Smooth muscle cell (in vitro differentiated cells): ENCODE measurements at regions not wholly inside any gene's neighbourhood (a gene's known extent, or its start where the extent isn't known, plus 50 kb on each side); places are given as distances from the start of the nearest gene placed in this dataset.

Experiments used
- DNase-seq: peaks from one replicate; lab custom pipeline; 2025; ENCODE audit not compliant: unreplicated experiment; lab: John Stamatoyannopoulos, UW
- H2AFZ ChIP-seq: fragments of 200-600 bp; sonication (generic); 2 replicates; pipeline ENCODE4 v1.6.0; 2016; ENCODE audit warnings: antibody characterized with exemption, low read depth, mild to moderate bottlenecking
- H3F3A ChIP-seq: fragments of 200-600 bp; sonication (generic); 2 replicates; pipeline ENCODE4 v1.6.0; 2017; ENCODE audit warnings: antibody characterized with exemption, low read depth
- H3K27ac ChIP-seq: fragments of 200-600 bp; sonication (generic); 2 replicates; pipeline ENCODE4 v1.5.1; 2016; ENCODE audit warnings: low read depth, mild to moderate bottlenecking
- H3K27me3 ChIP-seq: fragments of 200-600 bp; sonication (generic); 2 replicates; pipeline ENCODE4 v1.6.1; 2016; ENCODE audit warnings: low read depth, mild to moderate bottlenecking
- H3K36me3 ChIP-seq: fragments of 200-600 bp; sonication (generic); 2 replicates; pipeline ENCODE4 v1.5.1; 2016; ENCODE audit warnings: low read depth
- H3K4me1 ChIP-seq: fragments of 200-600 bp; sonication (generic); 2 replicates; pipeline ENCODE4 v1.5.1; 2016; ENCODE audit warnings: low read depth
- H3K4me2 ChIP-seq: fragments of 200-600 bp; sonication (generic); 2 replicates; pipeline ENCODE4 v1.6.0; 2016; ENCODE audit warnings: mild to moderate bottlenecking
- H3K4me3 ChIP-seq: fragments of 200-600 bp; sonication (generic); 2 replicates; pipeline ENCODE4 v1.5.1; 2016; ENCODE audit warnings: mild to moderate bottlenecking
- H3K79me2 ChIP-seq: fragments of 200-600 bp; sonication (generic); 2 replicates; pipeline ENCODE4 v1.6.0; 2016; ENCODE audit warnings: low read depth, mild to moderate bottlenecking
- H3K9ac ChIP-seq: fragments of 200-600 bp; sonication (generic); 2 replicates; pipeline ENCODE4 v1.6.0; 2016; ENCODE audit warnings: low read depth
- H3K9me3 ChIP-seq: fragments of 200-600 bp; sonication (generic); replicated peaks from 2 replicates; pipeline ENCODE4 v1.5.1; 2016; ENCODE audit warnings: low read depth
- H4K20me1 ChIP-seq: fragments of 200-600 bp; sonication (generic); 2 replicates; pipeline ENCODE4 v1.6.0; 2016; ENCODE audit warnings: low read depth
- WGBS: methylation state at CpG from one replicate; pipeline ENCODE4 v1.1.7; 2016; ENCODE audit warnings: low lambda C conversion rate; 5-methylcytosine and 5-hydroxymethylcytosine counted together
- TF ChIP-seq, protein P1 (sequence below): fragments of 200-600 bp; sonication (generic); IDR thresholded peaks from 2 replicates; pipeline ENCODE4 v1.5.1; 2017; ENCODE audit warnings: borderline replicate concordance, mild to moderate bottlenecking, antibody characterized with exemption; ENCODE audit not compliant: insufficient read depth, poor library complexity, severe bottlenecking

GRCh38 chr5:170164921-170165320 lies 59.2 kb downstream of the FOXI1 start:
- Histone ChIP-seq H3F3A (no peaks in the 10 kb centered on the region), H3K9ac (no peak overlapping the region), H3K9me3 (no peaks in the 10 kb centered on the region), H2AFZ (no peak overlapping the region), H3K79me2 (no peaks in the 10 kb centered on the region), H3K36me3 (no peaks in the 10 kb centered on the region), H4K20me1 (no peaks in the 10 kb centered on the region), H3K27ac (no peak overlapping the region), H3K4me2 (no peak overlapping the region), H3K4me1 (no peaks in the 10 kb centered on the region), H3K4me3 (no peak overlapping the region), H3K27me3 (peaks cover 5% of the 10 kb centered on the region)
- 65% methylated on average over 6 of the region's 6 CpGs for WGBS
- no peak for DNase-seq
- TF ChIP-seq, protein P1, sequence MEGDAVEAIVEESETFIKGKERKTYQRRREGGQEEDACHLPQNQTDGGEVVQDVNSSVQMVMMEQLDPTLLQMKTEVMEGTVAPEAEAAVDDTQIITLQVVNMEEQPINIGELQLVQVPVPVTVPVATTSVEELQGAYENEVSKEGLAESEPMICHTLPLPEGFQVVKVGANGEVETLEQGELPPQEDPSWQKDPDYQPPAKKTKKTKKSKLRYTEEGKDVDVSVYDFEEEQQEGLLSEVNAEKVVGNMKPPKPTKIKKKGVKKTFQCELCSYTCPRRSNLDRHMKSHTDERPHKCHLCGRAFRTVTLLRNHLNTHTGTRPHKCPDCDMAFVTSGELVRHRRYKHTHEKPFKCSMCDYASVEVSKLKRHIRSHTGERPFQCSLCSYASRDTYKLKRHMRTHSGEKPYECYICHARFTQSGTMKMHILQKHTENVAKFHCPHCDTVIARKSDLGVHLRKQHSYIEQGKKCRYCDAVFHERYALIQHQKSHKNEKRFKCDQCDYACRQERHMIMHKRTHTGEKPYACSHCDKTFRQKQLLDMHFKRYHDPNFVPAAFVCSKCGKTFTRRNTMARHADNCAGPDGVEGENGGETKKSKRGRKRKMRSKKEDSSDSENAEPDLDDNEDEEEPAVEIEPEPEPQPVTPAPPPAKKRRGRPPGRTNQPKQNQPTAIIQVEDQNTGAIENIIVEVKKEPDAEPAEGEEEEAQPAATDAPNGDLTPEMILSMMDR, result no peak

GRCh38 chr5:170166101-170166500 lies 60.4 kb downstream of the FOXI1 start:
- no peak overlapping the region for H3K4me2 ChIP-seq
- H3K79me2 ChIP-seq, result no peaks in the 10 kb centered on the region
- no peaks in the 10 kb centered on the region for H3K4me1 ChIP-seq
- H3F3A ChIP-seq, result no peaks in the 10 kb centered on the region
- H4K20me1 ChIP-seq, result no peaks in the 10 kb centered on the region
- no peak overlapping the region for H3K27ac ChIP-seq
- H3K36me3 ChIP-seq, result no peaks in the 10 kb centered on the region
- H3K27me3 ChIP-seq, result peaks cover 11% of the 10 kb centered on the region
- DNase-seq, result no peak
- 98% methylated on average over 3 of the region's 3 CpGs for WGBS
- H3K9ac ChIP-seq, result no peak overlapping the region
- TF ChIP-seq, protein P1, result no peak
- H3K9me3 ChIP-seq, result no peaks in the 10 kb centered on the region
- no peak overlapping the region for H3K4me3 ChIP-seq
- H2AFZ ChIP-seq, result no peak overlapping the region

DNA sequence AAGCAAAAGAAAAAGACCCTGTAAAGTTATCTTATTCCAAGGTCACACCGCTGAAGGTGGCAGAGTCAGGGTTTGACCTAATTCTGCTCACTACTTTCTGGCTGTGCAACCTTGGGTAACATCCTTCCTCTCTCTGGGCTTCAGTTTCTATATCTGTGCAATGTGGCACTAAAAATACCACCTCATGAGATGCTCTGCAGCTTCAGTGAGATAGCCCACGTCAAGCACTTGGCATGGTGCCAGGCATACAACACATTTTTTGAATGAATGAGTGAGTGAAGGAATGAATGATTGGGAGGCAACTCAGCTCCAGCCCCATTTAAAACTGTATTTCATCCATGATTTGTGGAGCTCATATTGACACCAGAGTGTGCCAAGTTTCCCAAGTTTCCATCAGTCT lies 62.3 kb downstream of the FOXI1 start:
- TF ChIP-seq, protein P1, result no peak
- H3K4me3 ChIP-seq, result no peak overlapping the region
- no peaks in the 10 kb centered on the region for H3F3A ChIP-seq
- H2AFZ ChIP-seq, result no peak overlapping the region
- 97% methylated on average over 2 of the region's 2 CpGs for WGBS
- H3K9me3 ChIP-seq, result no peaks in the 10 kb centered on the region
- H3K79me2 ChIP-seq, result no peaks in the 10 kb centered on the region
- H3K4me1 ChIP-seq, result no peaks in the 10 kb centered on the region
- H3K9ac ChIP-seq, result no peak overlapping the region
- no peaks in the 10 kb centered on the region for H4K20me1 ChIP-seq
- H3K27me3 ChIP-seq, result peaks cover 11% of the 10 kb centered on the region
- no peaks in the 10 kb centered on the region for H3K36me3 ChIP-seq
- H3K4me2 ChIP-seq, result no peak overlapping the region
- H3K27ac ChIP-seq, result no peak overlapping the region
- no peak for DNase-seq

DNA sequence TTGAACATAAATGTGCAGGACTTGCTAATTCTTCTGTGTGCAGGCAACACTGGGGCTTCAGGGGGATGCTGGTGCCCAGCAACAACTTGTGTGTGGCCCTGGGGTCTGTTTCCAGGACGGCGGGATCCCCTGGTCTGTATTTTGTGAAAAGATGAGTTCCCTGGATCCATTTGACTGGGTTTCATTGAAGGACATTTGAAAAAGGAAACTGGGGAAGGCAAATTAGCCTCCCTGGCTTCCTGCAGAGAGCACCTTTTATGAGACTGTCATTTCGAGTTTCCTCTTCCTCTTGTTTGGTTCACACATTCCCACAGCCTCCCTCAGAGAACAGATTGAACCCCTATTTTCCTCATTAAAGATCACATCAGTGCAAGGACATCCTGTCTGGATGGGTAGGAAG lies 63.1 kb downstream of the FOXI1 start:
- TF ChIP-seq, protein P1, result no peak
- no peak for DNase-seq
- Histone ChIP-seq H3K9ac (no peak overlapping the region), H3F3A (no peaks in the 10 kb centered on the region), H4K20me1 (no peaks in the 10 kb centered on the region), H3K27ac (no peak overlapping the region), H3K79me2 (no peaks in the 10 kb centered on the region), H3K36me3 (no peaks in the 10 kb centered on the region), H3K4me3 (no peak overlapping the region), H3K4me1 (no peaks in the 10 kb centered on the region), H3K4me2 (no peak overlapping the region), H2AFZ (no peak overlapping the region), H3K9me3 (no peaks in the 10 kb centered on the region), H3K27me3 (peaks cover 11% of the 10 kb centered on the region)
- WGBS, result 85% methylated on average over 3 of the region's 3 CpGs
